H1 (cell line): ENCODE measurements at regions not wholly inside any gene's neighbourhood (a gene's known extent, or its start where the extent isn't known, plus 50 kb on each side); places are given as distances from the start of the nearest gene placed in this dataset.

Source experiments
- CTCF ChIA-PET: fragments of 300-600 bp; sonication (Branson Sonifier 250); formaldehyde crosslinking; loops from one replicate; lab custom pipeline; 2021; ENCODE audit not compliant: partially characterized antibody; lab: Charles Lee
- POLR2A ChIA-PET: fragments of 300-600 bp; sonication (Branson Sonifier 250); formaldehyde crosslinking; loops from one replicate; lab custom pipeline; 2021; ENCODE audit warnings: inconsistent platforms; ENCODE audit not compliant: partially characterized antibody; lab: Charles Lee
- DNase-seq, 2 experiments: peaks; one replicate each; pipeline versions ENCODE4 v3.0.0 to v3.0.0-alpha.2; 2010 to 2022; ENCODE audit warnings: low spot score in 2 of 2, low read depth in 1 of 2, mixed read lengths in 1 of 2
- FAIRE-seq: peaks from 2 replicates; lab custom pipeline; 2011; peaks lifted over from hg19 to GRCh38; lab: Jason Lieb, UNC
- H2AFZ ChIP-seq: 2 replicates; pipeline ENCODE4 v1.8.1; 2012; ENCODE audit warnings: low read length, inconsistent platforms
- H2AK5ac ChIP-seq: 2 replicates; pipeline ENCODE4 v1.6.1; 2013; ENCODE audit warnings: low read depth, low read length
- H2BK120ac ChIP-seq: replicated peaks from 2 replicates; pipeline ENCODE3; 2013; ENCODE audit warnings: low read depth, low read length, inconsistent platforms
- H2BK12ac ChIP-seq: 2 replicates; pipeline ENCODE4 v1.6.1; 2013; ENCODE audit warnings: low read depth, low read length
- H2BK15ac ChIP-seq: 2 replicates; pipeline ENCODE4 v1.6.1; 2013; ENCODE audit warnings: low read length
- H2BK20ac ChIP-seq: 2 replicates; pipeline ENCODE4 v1.6.1; 2013; ENCODE audit warnings: low read length
- H2BK5ac ChIP-seq: 2 replicates; pipeline ENCODE4 v1.6.1; 2013; ENCODE audit warnings: low read depth, low read length
- H3K14ac ChIP-seq: 2 replicates; pipeline ENCODE4 v1.6.1; 2013; ENCODE audit warnings: inconsistent platforms; ENCODE audit not compliant: insufficient read length
- H3K18ac ChIP-seq: 2 replicates; pipeline ENCODE4 v1.6.1; 2013; ENCODE audit warnings: low read length; ENCODE audit errors: extremely low read depth
- H3K23ac ChIP-seq: 2 replicates; pipeline ENCODE4 v1.6.1; 2013; ENCODE audit warnings: inconsistent platforms; ENCODE audit not compliant: insufficient read length
- H3K23me2 ChIP-seq: 2 replicates; pipeline ENCODE4 v1.6.1; 2013; ENCODE audit warnings: low read depth, low read length
- H3K27ac ChIP-seq: 2 replicates; pipeline ENCODE4 v1.6.1; 2011; ENCODE audit warnings: low read depth, low read length, inconsistent platforms
- H3K27me3 ChIP-seq, 4 experiments: replicated peaks in 1 of 4; 1 replicate in 1 of 4; 2 replicates in 3 of 4; pipeline versions ENCODE4 v1.6.1 to v1.8.1; 2011 to 2013; ENCODE audit warnings: low read length in 3 of 4, mild to moderate bottlenecking in 3 of 4, inconsistent platforms in 2 of 4, mixed read lengths in 2 of 4, moderate library complexity in 1 of 4; ENCODE audit not compliant: control insufficient read depth in 3 of 4, insufficient read depth in 3 of 4; ENCODE audit errors: extremely low read depth in 1 of 4
- H3K36me3 ChIP-seq, 4 experiments: 2 replicates each; pipeline versions ENCODE4 v1.6.1 to v1.8.1; 2011 to 2013; ENCODE audit warnings: mild to moderate bottlenecking in 4 of 4, low read length in 3 of 4, moderate library complexity in 2 of 4, control low read depth in 1 of 4, inconsistent platforms in 1 of 4; ENCODE audit not compliant: insufficient read depth in 4 of 4, control insufficient read depth in 2 of 4
- H3K4ac ChIP-seq: replicated peaks from 2 replicates; pipeline ENCODE3; 2013; ENCODE audit warnings: low read length, low read depth, mixed read lengths, inconsistent platforms; ENCODE audit not compliant: insufficient read length
- H3K4me1 ChIP-seq, 4 experiments: replicated peaks in 1 of 4; 1 replicate in 1 of 4; 2 replicates in 3 of 4; pipeline versions ENCODE4 v1.6.1 to v1.8.1; 2011 to 2013; ENCODE audit warnings: low read length in 3 of 4, inconsistent platforms in 2 of 4, mixed read lengths in 1 of 4; ENCODE audit not compliant: insufficient read depth in 4 of 4, control insufficient read depth in 3 of 4
- H3K4me2 ChIP-seq, 2 experiments: 2 replicates each; pipeline versions ENCODE4 v1.6.1 to v1.8.1; 2011 to 2013; ENCODE audit warnings: low read depth in 2 of 2, low read length in 2 of 2, control low read depth in 1 of 2, inconsistent platforms in 1 of 2, mild to moderate bottlenecking in 1 of 2; ENCODE audit not compliant: insufficient read depth in 1 of 2
- H3K4me3 ChIP-seq, 4 experiments: fragments of 200-600, 300-600 bp in 1 of 4; sonication (generic), shearing (Covaris generic), sonication (Bioruptor Twin) in 1 of 4; 2 replicates each; pipeline versions ENCODE4 v1.5.1 to v1.8.1; 2011 to 2016; ENCODE audit warnings: low read length in 4 of 4, low read depth in 3 of 4, control low read depth in 2 of 4, inconsistent platforms in 2 of 4, mild to moderate bottlenecking in 2 of 4, mixed read lengths in 1 of 4, moderate library complexity in 1 of 4; ENCODE audit not compliant: insufficient read depth in 2 of 4; ENCODE audit errors: extremely low read depth in 1 of 4
- H3K56ac ChIP-seq: replicated peaks from 2 replicates; pipeline ENCODE3; 2013; ENCODE audit warnings: low read depth, mild to moderate bottlenecking, mixed read lengths, low read length, inconsistent platforms; ENCODE audit not compliant: insufficient read length
- H3K79me1 ChIP-seq: 2 replicates; pipeline ENCODE4 v1.6.1; 2013; ENCODE audit warnings: low read depth, low read length, control low read depth
- H3K79me2 ChIP-seq, 2 experiments: 2 replicates each; pipeline versions ENCODE4 v1.6.1 to v1.8.1; 2012 to 2013; ENCODE audit warnings: low read length in 2 of 2, mild to moderate bottlenecking in 2 of 2, inconsistent platforms in 1 of 2; ENCODE audit not compliant: insufficient read depth in 2 of 2, control insufficient read depth in 1 of 2
- H3K9ac ChIP-seq, 4 experiments: replicated peaks in 1 of 4; 1 replicate in 1 of 4; 2 replicates in 3 of 4; pipeline versions ENCODE4 v1.6.1 to v1.8.1; 2011 to 2013; ENCODE audit warnings: low read depth in 3 of 4, low read length in 3 of 4, control low read depth in 2 of 4, mild to moderate bottlenecking in 2 of 4, moderate library complexity in 2 of 4, inconsistent platforms in 1 of 4; ENCODE audit errors: extremely low read depth in 1 of 4
- H3K9me3 ChIP-seq, 2 experiments: 2 replicates each; pipeline versions ENCODE4 v1.6.1 to v1.8.1; 2012 to 2013; ENCODE audit warnings: mild to moderate bottlenecking in 2 of 2, moderate library complexity in 2 of 2, control low read depth in 1 of 2, inconsistent platforms in 1 of 2, low read depth in 1 of 2, low read length in 1 of 2, mixed read lengths in 1 of 2; ENCODE audit not compliant: insufficient read depth in 2 of 2
- H4K20me1 ChIP-seq, 2 experiments: replicated peaks in 1 of 2; 2 replicates each; pipeline versions ENCODE3 to v1.8.1; 2011 to 2013; ENCODE audit warnings: inconsistent platforms in 2 of 2, low read length in 2 of 2, mild to moderate bottlenecking in 1 of 2; ENCODE audit not compliant: insufficient read depth in 2 of 2, control insufficient read depth in 1 of 2
- H4K5ac ChIP-seq: 2 replicates; pipeline ENCODE4 v1.6.1; 2013; ENCODE audit warnings: low read length, low read depth, mixed read lengths, inconsistent platforms; ENCODE audit not compliant: insufficient read length
- H4K8ac ChIP-seq: 2 replicates; pipeline ENCODE4 v1.8.0; 2013; ENCODE audit warnings: mild to moderate bottlenecking, moderate library complexity, low read length, inconsistent platforms; ENCODE audit not compliant: insufficient read depth; ENCODE audit errors: extremely low read depth
- H4K91ac ChIP-seq: replicated peaks from 2 replicates; pipeline ENCODE3; 2013; ENCODE audit warnings: low read length, mixed read lengths, inconsistent platforms; ENCODE audit not compliant: insufficient read length
- BACH1 ChIP-seq: IDR thresholded peaks from 2 replicates; pipeline ENCODE4 v1.6.1; 2012; ENCODE audit warnings: low read length, improper control_type of control experiment
- CBX8 ChIP-seq: fragments of 300-800, 300-1000 bp; sonication (generic); IDR thresholded peaks from 2 replicates; pipeline ENCODE4 v1.7.1; 2016; ENCODE audit warnings: low read depth, low read length, borderline replicate concordance
- CEBPB ChIP-seq: IDR thresholded peaks from 2 replicates; pipeline ENCODE4 v1.6.1; 2012; ENCODE audit warnings: low read depth, low read length
- CHD2 ChIP-seq: IDR thresholded peaks from 2 replicates; pipeline ENCODE4 v1.6.1; 2012; ENCODE audit warnings: low read length, improper control_type of control experiment
- CTCF ChIP-seq, 3 experiments: IDR thresholded peaks; 1 replicate in 2 of 3; 2 replicates in 1 of 3; pipeline versions ENCODE4 v1.5.1 to v1.6.1; 2011; ENCODE audit warnings: low read length in 3 of 3, mild to moderate bottlenecking in 3 of 3, inconsistent platforms in 2 of 3, low read depth in 1 of 3, moderate library complexity in 1 of 3; ENCODE audit not compliant: insufficient read depth in 1 of 3; ENCODE audit errors: control extremely low read depth in 1 of 3
- HDAC2 ChIP-seq, 2 experiments: fragments of 300-600 bp in 1 of 2; sonication (generic) in 1 of 2; IDR thresholded peaks; 2 replicates each; pipeline ENCODE4 v1.6.1; 2011 to 2012; ENCODE audit warnings: low read depth in 2 of 2, low read length in 2 of 2, mild to moderate bottlenecking in 2 of 2, moderate library complexity in 2 of 2, borderline replicate concordance in 1 of 2, inconsistent platforms in 1 of 2
- NANOG ChIP-seq: IDR thresholded peaks from 2 replicates; pipeline ENCODE4 v1.6.1; 2011; ENCODE audit warnings: low read length, low read depth, mild to moderate bottlenecking, inconsistent platforms; ENCODE audit not compliant: insufficient read depth, poor library complexity, severe bottlenecking
- PHF8 ChIP-seq: fragments of 200-600 bp; sonication (generic); conservative IDR thresholded peaks from 2 replicates; pipeline ENCODE4 v1.7.1; 2012; ENCODE audit warnings: low read depth, mild to moderate bottlenecking, inconsistent platforms, low read length, moderate library complexity
- SP2 ChIP-seq: IDR thresholded peaks from 2 replicates; pipeline ENCODE4 v1.6.1; 2012; ENCODE audit warnings: mild to moderate bottlenecking, low read length, inconsistent platforms
- SRF ChIP-seq: IDR thresholded peaks from 2 replicates; pipeline ENCODE4 v1.6.1; 2011; ENCODE audit warnings: mild to moderate bottlenecking, low read depth, low read length, moderate library complexity
- SUZ12 ChIP-seq: fragments of 200-600 bp; sonication (generic); IDR thresholded peaks from 2 replicates; pipeline ENCODE4 v1.6.1; 2012; ENCODE audit warnings: mild to moderate bottlenecking, inconsistent platforms, low read length, moderate library complexity, mixed read lengths
- ZNF274 ChIP-seq: IDR thresholded peaks from 2 replicates; pipeline ENCODE4 v1.7.0; 2012; ENCODE audit warnings: low read length, borderline replicate concordance; ENCODE audit errors: extremely low read depth
- WGBS, 2 experiments: shearing (Covaris generic) in 1 of 2; methylation state at CpG; one replicate each; pipeline versions ENCODE4 v1.1.6 to v1.1.7; 2013 to 2015; ENCODE audit warnings: low lambda C conversion rate in 2 of 2, mixed read lengths in 2 of 2, inconsistent platforms in 1 of 2, low coverage in 1 of 2, missing lambda C conversion rate in 1 of 2; ENCODE audit not compliant: insufficient replicate concordance in 2 of 2, insufficient coverage in 1 of 2, insufficient read length in 1 of 2; ENCODE audit errors: extremely low coverage in 1 of 2, missing lambda C conversion rate in 1 of 2; 5-methylcytosine and 5-hydroxymethylcytosine counted together

GRCh38 chr15:69954666-69955065 is 143.1 kb downstream of the TLE3 start:
- no peak overlapping the region for H2AFZ ChIP-seq
- no peaks in the 10 kb centered on the region for H3K79me2 ChIP-seq
- no peak for FAIRE-seq
- no peak overlapping the region for H2BK12ac ChIP-seq
- no peaks in the 10 kb centered on the region for H3K36me3 ChIP-seq
- no peaks in the 10 kb centered on the region for H3K27me3 ChIP-seq
- no peak overlapping the region for H2BK120ac ChIP-seq
- H2AK5ac ChIP-seq, result no peak overlapping the region
- no peak overlapping the region for H3K4me3 ChIP-seq
- H3K4me1 ChIP-seq, result peaks cover 0 to 7% (median 0%) of the 10 kb centered on the region in 4 experiments; a peak in 3 of 7 replicates
- no peak overlapping the region for H3K4ac ChIP-seq
- H3K4me2 ChIP-seq, result no peak overlapping the region
- no peak overlapping the region for H3K18ac ChIP-seq
- no peaks in the 10 kb centered on the region for H3K9me3 ChIP-seq
- no peaks in the 10 kb centered on the region for H3K23me2 ChIP-seq
- no peak overlapping the region for H3K14ac ChIP-seq
- H3K9ac ChIP-seq, result no peak overlapping the region
- no peak overlapping the region for H4K5ac ChIP-seq
- no peak for DNase-seq
- H4K20me1 ChIP-seq, result no peaks in the 10 kb centered on the region
- no peak overlapping the region for H2BK15ac ChIP-seq
- H3K23ac ChIP-seq, result no peak overlapping the region
- H4K91ac ChIP-seq, result no peak overlapping the region
- ChIA-PET CTCF (interaction anchor here (1.2 to 1.5 kb wide), 5 partner anchors 26 to 512 kb away, joined by 3 to 5 read pairs (median 3); no protein-coding TSS in a partner anchor), POLR2A (no interaction called here)
- H3K56ac ChIP-seq, result no peak overlapping the region
- no peak overlapping the region for H3K27ac ChIP-seq
- H4K8ac ChIP-seq, result no peak overlapping the region
- H2BK20ac ChIP-seq, result no peak overlapping the region
- WGBS, 2 experiments, result 91% methylated on average over 5 of the region's 5 CpGs; no CpG with 5 or more reads in 1 of the 2 experiments
- no peak overlapping the region for H2BK5ac ChIP-seq
- no peaks in the 10 kb centered on the region for H3K79me1 ChIP-seq
- no peak for TF ChIP-seq CBX8
- TF ChIP-seq BACH1, result no peak
- TF ChIP-seq SRF, result no peak
- no peak for TF ChIP-seq SP2
- TF ChIP-seq PHF8, result no peak
- TF ChIP-seq SUZ12, result no peak
- TF ChIP-seq ZNF274, result no peak
- no peak for TF ChIP-seq HDAC2 (IDR thresholded peaks at IDR 0.05; ENCODE audit: borderline replicate concordance in 1 of 2, low read depth in 2 of 2, low read length in 2 of 2)
- no peak for TF ChIP-seq NANOG
- TF ChIP-seq CHD2, result no peak
- TF ChIP-seq CTCF (IDR thresholded peaks at IDR 0.05; ENCODE audit: control extremely low read depth in 1 of 3, insufficient read depth in 1 of 3, low read depth in 1 of 3, low read length in 3 of 3), result no peak
- TF ChIP-seq CEBPB, result no peak
